ENCODE measurements at regions not wholly inside any gene's neighbourhood (a gene's known extent, or its start where the extent isn't known, plus 50 kb on each side); places are given as distances from the start of the nearest gene placed in this dataset.

GRCh38 chr9:87189006-87189405 lies 241.7 kb upstream of the GAS1 start:
- TF ChIP-seq CTCF (IDR thresholded peaks at IDR 0.05 in 2 of 3, conservative IDR thresholded peaks at IDR 0.05 in 1 of 3; ENCODE audit: borderline replicate concordance in 1 of 3, insufficient read depth in 1 of 3, low read depth in 2 of 3, low read length in 2 of 3) (no peak), POLR2A (IDR thresholded peaks at IDR 0.05; ENCODE audit: borderline replicate concordance, extremely low read depth, insufficient read depth, insufficient read length) (no peak), JUND (IDR thresholded peaks at IDR 0.05) (no peak), ATF3 (IDR thresholded peaks at IDR 0.05) (no peak), ELF1 (IDR thresholded peaks at IDR 0.05; ENCODE audit: borderline replicate concordance, low read depth) (no peak), MAX (IDR thresholded peaks at IDR 0.05) (no peak), EGR1 (IDR thresholded peaks at IDR 0.05; ENCODE audit: low read depth) (no peak), SRF (IDR thresholded peaks at IDR 0.05; ENCODE audit: low read depth) (no peak), CBX3 (IDR thresholded peaks at IDR 0.05; ENCODE audit: low read depth) (no peak), CEBPB (IDR thresholded peaks at IDR 0.05; ENCODE audit: low read depth) (no peak), REST (IDR thresholded peaks at IDR 0.05; ENCODE audit: low read depth) (no peak), EZH2 (IDR thresholded peaks at IDR 0.05) (no peak), SIN3A (IDR thresholded peaks at IDR 0.05; ENCODE audit: low read depth) (no peak), POLR2AphosphoS5 (IDR thresholded peaks at IDR 0.05; ENCODE audit: low read depth, low read length) (no peak)

Measured in HCT116 (cell line).